Right cardiac atrium (tissue), 5 donors: ENCODE measurements at regions not wholly inside any gene's neighbourhood (a gene's known extent, or its start where the extent isn't known, plus 50 kb on each side); places are given as distances from the start of the nearest gene placed in this dataset.

Experiments used
- ATAC-seq, 2 donors: fragments of 200-7000 bp; cut with Tn5 transposase; one replicate each; pipeline versions ENCODE4 v1.8.0 to v1.9.1; 2020; ENCODE audit warnings: moderate library complexity in 2 of 2, mild to moderate bottlenecking in 1 of 2
- DNase-seq, 3 donors: peaks; one replicate each; pipeline ENCODE4 v3.0.0-alpha.2; 2020
- H3K27ac ChIP-seq: one replicate; pipeline ENCODE4 v1.5.1; 2013; ENCODE audit warnings: mild to moderate bottlenecking, low read length, control low read depth, moderate library complexity
- H3K27me3 ChIP-seq: one replicate; pipeline ENCODE4 v1.6.1; 2013; ENCODE audit not compliant: control insufficient read depth, insufficient read depth
- H3K4me1 ChIP-seq: one replicate; pipeline ENCODE4 v1.6.1; 2013; ENCODE audit warnings: low read length; ENCODE audit not compliant: control insufficient read depth, insufficient read depth
- H3K4me3 ChIP-seq: one replicate; pipeline ENCODE4 v1.5.1; 2013; ENCODE audit warnings: low read length, control low read depth
- H3K9me3 ChIP-seq: one replicate; pipeline ENCODE4 v1.6.1; 2013; ENCODE audit warnings: low read length; ENCODE audit not compliant: control insufficient read depth
- WGBS: extraction: QIAGEN DNeasy Blood & Tissue Kit; methylation state at CpG from one replicate; pipeline ENCODE4 v1.1.7; 2013; 5-methylcytosine and 5-hydroxymethylcytosine counted together
- intact Hi-C, 4 donors: fragments of 100-400 bp; cut with DNase I; formaldehyde crosslinking; loops; one replicate each; pipeline versions ENCODE4 v1.11.0 to v1.14.0; 2022 to 2023
- donor health status: healthy with polysubstance abuse.
- donor health status: DM: no; HTN: yes; CAD: no.
- donor health status: DM: no; HTN: no; CAD: no.
- donor health status: DM: no; HTN: yes; CAD: no; lungs with severe emphysema.
- donor health status: DM: yes; HTN: yes; CAD: no.

GRCh38 chr13:97583907-97584497 lies 150.0 kb downstream of the RAP2A start:
- Histone ChIP-seq H3K9me3 (no peaks in the 10 kb centered on the region), H3K27me3 (no peaks in the 10 kb centered on the region), H3K27ac (no peak overlapping the region), H3K4me1 (no peaks in the 10 kb centered on the region), H3K4me3 (no peak overlapping the region)
- no peak for ATAC-seq
- no peak for DNase-seq
- WGBS, result 62% methylated on average over 3 of the region's 3 CpGs
- intact Hi-C loops, result no loop called here

- no peaks in the 10 kb centered on the region for H3K9me3 ChIP-seq
- DNase-seq (no peak), ATAC-seq (peak in 1 of 2 donors; percentile 84)
- 41% methylated on average over 1 of the region's 1 CpG for WGBS
- no peak overlapping the region for H3K4me3 ChIP-seq
- intact Hi-C loops, result no loop called here
- no peak overlapping the region for H3K27ac ChIP-seq
- H3K27me3 ChIP-seq, result no peaks in the 10 kb centered on the region
- H3K4me1 ChIP-seq, result no peaks in the 10 kb centered on the region
Observed at GRCh38 chr13:97586941-97587340, 153.0 kb downstream of the RAP2A start.

GRCh38 chr13:97588993-97589392 lies 155.0 kb downstream of the RAP2A start:
- no peaks in the 10 kb centered on the region for H3K27me3 ChIP-seq
- no peak for ATAC-seq
- H3K4me1 ChIP-seq, result no peaks in the 10 kb centered on the region
- H3K9me3 ChIP-seq, result no peaks in the 10 kb centered on the region
- intact Hi-C loops, result no loop called here
- no peak overlapping the region for H3K4me3 ChIP-seq
- H3K27ac ChIP-seq, result no peak overlapping the region
- WGBS, result 75% methylated on average over 1 of the region's 1 CpG
- DNase-seq, result no peak

- H3K27ac ChIP-seq, result no peak overlapping the region
- WGBS, result 49% methylated on average over 3 of the region's 3 CpGs
- no peaks in the 10 kb centered on the region for H3K4me1 ChIP-seq
- intact Hi-C loops, result no loop called here
- H3K27me3 ChIP-seq, result no peaks in the 10 kb centered on the region
- DNase-seq, result no peak
- H3K9me3 ChIP-seq, result no peaks in the 10 kb centered on the region
- no peak overlapping the region for H3K4me3 ChIP-seq
- ATAC-seq, result no peak
Observed at GRCh38 chr13:97600458-97601075, 166.6 kb downstream of the RAP2A start.

- ATAC-seq (no peak), DNase-seq (no peak)
- intact Hi-C loops, result no loop called here
- H3K27ac ChIP-seq, result no peak overlapping the region
- WGBS, result 62% methylated on average over 3 of the region's 3 CpGs
- no peaks in the 10 kb centered on the region for H3K27me3 ChIP-seq
- no peak overlapping the region for H3K4me3 ChIP-seq
- no peaks in the 10 kb centered on the region for H3K4me1 ChIP-seq
- H3K9me3 ChIP-seq, result no peaks in the 10 kb centered on the region
Observed at GRCh38 chr13:97615266-97615665, 181.3 kb downstream of the RAP2A start.

- intact Hi-C loops, result no loop called here
- H3K4me3 ChIP-seq, result no peak overlapping the region
- no peaks in the 10 kb centered on the region for H3K27me3 ChIP-seq
- H3K4me1 ChIP-seq, result no peaks in the 10 kb centered on the region
- no peak for DNase-seq
- H3K27ac ChIP-seq, result no peak overlapping the region
- ATAC-seq, result no peak
- H3K9me3 ChIP-seq, result no peaks in the 10 kb centered on the region
Observed at GRCh38 chr13:97616385-97616784, 182.4 kb downstream of the RAP2A start.

- no peak overlapping the region for H3K4me3 ChIP-seq
- no peaks in the 10 kb centered on the region for H3K4me1 ChIP-seq
- H3K9me3 ChIP-seq, result no peaks in the 10 kb centered on the region
- DNase-seq (no peak), ATAC-seq (no peak)
- H3K27ac ChIP-seq, result no peak overlapping the region
- WGBS, result 94% methylated on average over 15 of the region's 15 CpGs
- intact Hi-C loops, result no loop called here
- no peaks in the 10 kb centered on the region for H3K27me3 ChIP-seq
Observed at GRCh38 chr13:97621025-97621424, 187.1 kb downstream of the RAP2A start.

GRCh38 chr13:97621631-97622030 lies 187.7 kb downstream of the RAP2A start:
- Histone ChIP-seq H3K9me3 (no peaks in the 10 kb centered on the region), H3K4me1 (no peaks in the 10 kb centered on the region), H3K27ac (no peak overlapping the region), H3K27me3 (no peaks in the 10 kb centered on the region), H3K4me3 (no peak overlapping the region)
- intact Hi-C loops, result no loop called here
- WGBS, result 70% methylated on average over 10 of the region's 10 CpGs
- ATAC-seq, result no peak
- DNase-seq, result no peak

- Histone ChIP-seq H3K9me3 (peaks cover 2% of the 10 kb centered on the region), H3K4me3 (no peak overlapping the region)
- 32% methylated on average over 4 of the region's 4 CpGs for WGBS
Observed at GRCh38 chr13:97627566-97627965, 193.6 kb downstream of the RAP2A start.

GRCh38 chr13:97629601-97630272 lies 195.8 kb downstream of the RAP2A start:
- 80% methylated on average over 6 of the region's 6 CpGs for WGBS
- Histone ChIP-seq H3K4me3 (no peak overlapping the region), H3K27ac (no peak overlapping the region), H3K4me1 (no peaks in the 10 kb centered on the region), H3K9me3 (peaks cover 2% of the 10 kb centered on the region), H3K27me3 (no peaks in the 10 kb centered on the region)
- intact Hi-C loops, result no loop called here
- no peak for ATAC-seq
- DNase-seq, result no peak

More at GRCh38 chr13:97627566-97627965, 193.6 kb downstream of the RAP2A start:
- ATAC-seq, result peak; percentile 91 to 95
- no peaks in the 10 kb centered on the region for H3K27me3 ChIP-seq
- no peak overlapping the region for H3K27ac ChIP-seq
- intact Hi-C loops, result no loop called here
- peak; percentile 68 to 81 (median 81) for DNase-seq
- H3K4me1 ChIP-seq, result no peaks in the 10 kb centered on the region

- Histone ChIP-seq H3K4me1 (no peaks in the 10 kb centered on the region), H3K27me3 (no peaks in the 10 kb centered on the region), H3K4me3 (no peak overlapping the region), H3K27ac (no peak overlapping the region), H3K9me3 (peaks cover 2% of the 10 kb centered on the region)
- 92% methylated on average over 4 of the region's 4 CpGs for WGBS
- DNase-seq (no peak), ATAC-seq (no peak)
- intact Hi-C loops, result no loop called here
Observed at GRCh38 chr13:97630725-97631124, 196.8 kb downstream of the RAP2A start.
